KG1 (cell line): ENCODE measurements at regions not wholly inside any gene's neighbourhood (a gene's known extent, or its start where the extent isn't known, plus 50 kb on each side); places are given as distances from the start of the nearest gene placed in this dataset.
"Not testable (repeated sequence)": the region's sequence is repeated elsewhere in the genome, so short reads cannot be mapped to it uniquely, and the experiment has no call there.

ENCODE experiments used
- DNase-seq: peaks from one replicate; lab custom pipeline; 2025; lab: John Stamatoyannopoulos, UW

DNA sequence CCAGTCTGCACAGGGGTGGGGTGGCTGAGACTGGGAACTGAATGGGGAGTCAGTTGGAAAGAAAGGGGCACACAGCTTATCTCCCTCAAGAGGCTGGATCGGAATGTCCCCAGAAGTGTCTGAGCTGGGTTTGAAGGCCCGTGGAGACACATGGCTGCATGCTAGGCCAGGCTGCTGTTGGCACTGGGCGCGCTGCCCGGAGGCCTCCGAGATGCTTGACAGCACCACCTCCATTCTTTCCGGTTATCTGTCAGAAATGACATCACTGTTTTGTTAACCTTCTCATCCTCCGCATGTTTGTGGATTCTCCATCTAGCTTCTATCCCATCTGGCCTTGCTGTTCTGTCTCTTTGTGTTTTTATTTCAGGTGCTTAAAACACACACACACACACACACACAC lies 85.5 kb downstream of the APIP start:
- no peak for DNase-seq

DNA sequence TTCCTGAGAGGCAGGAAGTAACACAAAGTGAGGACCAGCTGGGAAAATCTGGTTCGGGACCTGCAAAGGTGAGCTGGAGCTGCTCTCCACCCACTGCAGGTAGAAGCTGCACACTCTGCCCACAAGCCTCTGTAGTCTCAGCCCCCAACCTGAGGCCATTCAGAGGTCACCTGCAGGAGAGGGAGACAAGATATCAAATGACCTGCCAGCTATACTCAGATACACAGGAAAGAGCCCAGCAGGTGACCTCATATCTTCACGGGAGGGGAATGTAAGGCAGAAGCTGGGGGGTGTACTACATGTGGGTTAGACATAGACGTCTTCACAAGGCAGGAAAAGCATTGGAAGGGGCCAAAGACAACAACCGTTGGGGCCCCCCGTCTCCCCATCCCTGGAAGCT lies 86.1 kb downstream of the APIP start:
- DNase-seq, result no peak

DNA sequence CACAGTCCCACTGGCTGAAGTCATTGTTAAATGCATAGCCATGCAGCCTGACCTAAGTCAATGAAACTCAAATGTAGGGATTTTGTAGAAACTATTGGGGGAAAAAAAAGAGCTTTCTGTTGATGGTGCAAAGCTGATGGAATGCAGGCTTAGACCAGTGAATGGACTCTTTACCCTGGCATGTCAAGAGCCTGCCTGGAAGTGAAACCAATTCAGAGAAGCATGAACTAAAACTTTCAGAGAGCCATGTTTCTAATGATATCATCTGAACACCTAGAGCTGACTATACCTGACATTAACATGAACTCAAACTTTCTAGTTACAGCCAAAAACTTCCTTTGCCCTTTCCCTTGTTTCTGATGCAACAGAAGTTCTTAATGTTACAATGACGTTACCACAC lies 89.0 kb downstream of the APIP start:
- no peak for DNase-seq

DNA sequence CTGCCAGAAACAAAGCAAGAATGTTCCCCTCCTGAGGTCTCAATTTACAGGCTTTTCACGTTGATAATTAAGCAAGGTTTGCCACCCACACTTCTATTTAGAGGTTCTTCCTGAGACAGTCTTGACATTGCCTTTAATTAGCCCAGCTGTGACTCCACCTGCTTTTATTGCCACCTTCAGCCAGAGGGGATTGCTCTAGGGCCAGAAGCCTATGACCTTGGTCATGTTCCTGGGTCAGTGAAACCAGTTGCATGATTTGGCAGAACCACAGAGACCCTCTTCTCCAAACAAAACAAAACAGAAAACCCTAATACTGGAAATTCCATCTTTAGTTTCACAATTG lies 89.8 kb downstream of the APIP start:
- DNase-seq, result no peak

DNA sequence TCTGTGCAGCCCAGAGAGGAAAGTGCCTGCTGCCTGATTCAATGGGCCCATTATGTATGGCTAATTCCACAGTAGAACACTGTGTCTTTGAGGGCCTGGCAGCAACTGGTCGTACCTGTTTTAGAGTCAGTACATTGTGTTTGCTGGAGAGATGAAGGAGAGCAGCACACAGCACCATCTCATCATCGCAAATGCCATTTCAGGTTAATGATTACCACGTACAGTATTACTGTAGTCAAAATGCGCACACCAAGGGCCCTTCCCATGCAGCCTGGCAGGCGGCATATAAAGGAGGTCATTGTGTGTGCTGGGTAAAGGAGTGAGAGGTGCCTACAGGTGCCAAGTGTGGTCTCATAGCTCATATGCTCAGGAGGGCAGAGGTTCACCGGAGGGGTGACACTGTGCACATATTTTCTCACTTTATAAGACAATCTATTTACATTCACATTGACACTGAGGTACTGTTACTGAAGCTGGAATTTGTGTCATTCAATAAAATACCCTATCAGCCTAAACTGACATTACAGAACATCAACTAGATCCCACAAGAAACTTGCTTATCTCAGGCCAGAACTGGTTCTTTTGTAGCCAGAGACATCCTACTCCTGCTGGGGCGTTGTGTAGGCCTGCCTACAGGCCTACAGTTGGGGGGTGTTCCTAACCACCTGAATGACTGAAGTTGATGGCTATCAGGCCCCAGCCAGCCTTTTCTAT lies 90.4 kb downstream of the APIP start:
- DNase-seq, result no peak

DNA sequence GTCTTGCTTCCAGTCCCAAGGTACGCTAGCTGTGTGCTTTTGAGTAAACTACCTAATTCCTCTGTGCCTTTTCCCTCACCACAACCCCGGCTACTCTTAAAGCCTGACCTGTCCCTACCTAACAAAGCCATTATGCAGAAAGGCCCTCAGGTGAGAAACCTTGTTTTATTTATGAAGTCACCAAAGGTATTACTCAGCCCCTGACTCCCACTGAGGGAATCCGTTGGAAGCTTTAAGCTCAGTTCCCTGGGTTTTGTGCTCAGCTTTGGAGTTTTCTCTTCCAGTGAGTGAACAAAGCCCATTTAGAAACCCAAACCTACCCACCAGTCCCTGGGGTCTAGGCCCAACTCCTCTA lies 90.9 kb downstream of the APIP start:
- no peak for DNase-seq

DNA sequence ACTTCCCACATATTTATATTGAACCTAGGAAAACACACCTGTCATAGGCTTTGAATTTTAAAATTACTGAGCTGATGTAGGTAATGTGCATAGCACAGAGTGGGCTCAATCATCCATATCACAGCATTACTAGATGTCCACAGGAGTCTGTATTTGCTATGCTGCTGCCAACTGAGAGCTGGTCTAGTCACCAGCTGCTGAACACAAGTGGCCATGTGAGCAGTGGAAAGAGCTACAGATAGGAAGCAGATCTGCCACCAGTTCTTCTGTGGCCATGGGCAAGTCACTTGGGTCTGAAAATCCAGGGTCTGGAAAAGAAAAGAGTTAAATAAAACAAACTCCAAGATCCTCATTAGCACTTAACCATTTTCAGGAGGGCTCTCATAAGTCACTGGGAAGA lies 91.8 kb downstream of the APIP start:
- DNase-seq, result no peak

DNA sequence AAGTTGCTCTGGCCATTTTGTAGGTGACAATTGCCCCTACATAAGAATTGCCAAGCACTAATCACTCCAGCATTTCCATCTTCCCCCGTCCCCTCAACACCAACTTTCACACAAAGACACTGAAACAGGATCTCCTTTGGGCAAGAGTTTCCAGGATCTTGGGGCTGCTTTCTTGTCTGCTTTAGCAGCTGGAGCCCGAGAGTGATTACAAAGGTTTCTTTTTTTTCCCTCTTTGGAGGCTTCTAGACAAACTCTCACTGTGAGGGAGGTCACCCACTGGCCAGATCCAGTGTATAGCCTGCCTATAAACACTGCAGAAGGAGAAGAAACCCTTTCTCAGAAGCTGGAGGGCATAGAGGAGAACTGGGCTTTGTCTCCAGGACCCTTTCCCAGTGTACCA lies 92.5 kb downstream of the APIP start:
- DNase-seq, result no peak

DNA sequence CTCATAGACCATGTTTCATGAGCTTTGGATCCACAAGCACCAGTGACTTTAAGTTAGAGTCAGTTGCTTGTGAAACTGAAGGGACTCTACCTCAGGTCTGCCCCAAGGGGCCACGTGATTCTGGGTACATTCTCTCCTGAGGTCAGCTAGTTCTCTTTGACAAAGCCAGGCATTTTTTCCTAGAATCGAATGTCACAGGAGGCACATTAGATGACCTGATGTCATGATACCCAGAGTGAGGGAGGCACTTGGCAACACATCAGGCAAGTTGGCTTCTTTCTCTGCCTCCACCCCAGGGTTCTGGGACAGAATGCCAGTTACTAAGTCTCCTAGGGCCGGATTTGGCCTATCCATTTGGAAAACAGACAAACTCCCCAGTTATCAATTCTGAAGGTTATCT lies 93.0 kb downstream of the APIP start:
- DNase-seq, result no peak

DNA sequence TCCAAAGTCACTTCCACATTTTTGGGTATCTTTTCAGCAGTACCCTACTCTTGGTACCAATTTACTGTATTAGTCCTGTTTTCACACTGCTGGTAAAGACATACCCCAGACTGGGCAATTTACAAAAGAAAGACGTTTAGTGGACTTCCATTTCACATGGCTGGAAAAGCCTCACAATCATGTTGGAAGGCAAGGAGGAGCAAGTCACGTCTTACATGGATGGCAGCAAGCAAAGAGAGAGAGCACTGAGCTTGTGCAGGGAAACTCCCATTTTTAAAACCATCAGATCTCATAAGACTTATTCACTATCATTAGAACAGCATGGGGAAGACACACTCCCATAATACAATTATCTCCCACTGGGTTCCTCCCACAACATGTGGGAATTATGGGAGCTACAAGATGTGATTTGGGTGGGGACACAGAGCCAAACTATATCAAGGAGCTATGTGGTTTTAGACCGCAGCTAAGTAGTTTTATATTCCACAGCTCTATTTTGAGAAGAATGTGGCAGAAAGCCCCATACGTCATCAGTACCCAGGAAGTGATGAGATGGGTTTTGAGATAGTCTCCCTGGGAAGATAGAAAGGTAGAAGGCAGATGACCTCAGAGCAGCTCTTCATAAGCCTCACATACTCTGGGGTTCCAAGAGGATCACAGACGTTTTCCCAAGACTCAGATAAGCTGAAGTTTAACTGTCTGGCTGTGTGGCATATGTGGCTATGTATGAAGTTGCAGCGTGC lies 96.3 kb downstream of the APIP start:
- DNase-seq, result no peak

DNA sequence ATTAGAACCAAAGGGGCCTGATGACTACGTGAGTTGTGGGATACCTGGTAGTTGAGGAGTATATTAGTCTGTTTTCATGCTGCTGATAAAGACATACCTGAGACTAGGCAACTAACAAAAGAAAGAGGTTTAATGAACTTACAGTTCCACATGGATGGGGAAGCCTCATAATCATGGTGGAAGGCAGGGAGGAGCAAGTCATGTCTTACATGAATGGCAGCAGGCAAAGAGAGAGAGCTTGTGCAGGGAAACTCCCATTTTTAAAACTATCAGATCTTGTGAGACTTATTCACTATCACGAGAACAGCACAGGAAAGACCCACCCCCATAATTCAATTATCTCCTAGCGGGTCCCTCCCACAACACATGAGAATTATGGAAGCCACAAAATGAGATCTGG lies 98.4 kb downstream of the APIP start:
- not testable (repeated sequence) for DNase-seq

DNA sequence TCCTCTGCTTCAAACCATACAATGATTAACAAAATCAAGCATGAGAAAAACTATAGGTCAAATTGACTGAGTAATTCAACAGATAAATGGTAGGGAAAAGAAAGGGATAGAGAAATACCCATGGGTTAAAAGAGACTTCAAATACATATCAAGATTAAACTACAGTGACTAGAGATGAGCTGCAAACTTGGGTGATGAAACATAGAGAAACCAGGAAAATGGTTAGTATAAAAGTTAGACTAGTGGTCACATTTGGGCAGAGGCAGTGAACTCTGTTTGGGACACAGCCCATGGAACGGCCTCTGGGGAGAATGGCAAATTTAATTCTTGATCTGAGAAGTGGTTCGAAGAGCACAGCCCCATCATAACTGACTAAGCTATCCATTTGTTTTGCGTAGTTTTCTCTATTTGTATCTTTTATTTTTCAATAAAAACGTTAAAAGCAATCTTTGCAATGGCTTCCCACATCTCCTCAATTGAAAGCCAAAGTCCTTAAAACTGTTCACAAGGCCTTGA lies 99.4 kb downstream of the APIP start:
- no peak for DNase-seq

DNA sequence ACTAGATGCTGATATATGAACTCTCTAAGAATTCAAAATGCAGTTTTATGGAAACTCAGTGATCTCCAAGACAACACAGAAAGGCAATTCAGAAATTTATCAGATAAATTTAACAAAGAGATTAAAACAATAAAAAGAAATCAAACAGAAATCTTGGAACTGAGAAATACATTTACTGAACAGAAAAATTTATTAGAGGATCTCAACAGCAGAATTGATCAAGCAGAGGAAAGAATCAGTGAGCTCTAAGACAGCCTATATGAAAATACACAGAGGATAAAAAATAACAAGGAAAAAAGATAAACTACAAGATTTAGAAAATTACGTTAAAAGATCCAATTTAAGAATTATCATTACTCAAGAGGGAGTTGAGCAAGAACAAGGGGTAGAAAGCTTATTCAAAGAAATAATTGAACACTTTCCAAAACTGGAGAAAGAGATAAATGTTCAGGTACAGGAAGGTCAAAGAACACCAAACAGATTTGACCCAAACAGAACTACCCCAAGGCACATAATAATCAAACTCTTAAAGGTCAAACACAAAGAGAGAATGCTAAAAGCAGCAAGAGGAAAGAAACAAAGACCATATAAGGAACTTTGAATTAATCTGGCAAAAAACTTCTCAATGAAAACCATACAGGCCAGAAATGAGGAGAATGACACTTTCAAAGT lies 103.1 kb downstream of the APIP start:
- DNase-seq, result no peak

DNA sequence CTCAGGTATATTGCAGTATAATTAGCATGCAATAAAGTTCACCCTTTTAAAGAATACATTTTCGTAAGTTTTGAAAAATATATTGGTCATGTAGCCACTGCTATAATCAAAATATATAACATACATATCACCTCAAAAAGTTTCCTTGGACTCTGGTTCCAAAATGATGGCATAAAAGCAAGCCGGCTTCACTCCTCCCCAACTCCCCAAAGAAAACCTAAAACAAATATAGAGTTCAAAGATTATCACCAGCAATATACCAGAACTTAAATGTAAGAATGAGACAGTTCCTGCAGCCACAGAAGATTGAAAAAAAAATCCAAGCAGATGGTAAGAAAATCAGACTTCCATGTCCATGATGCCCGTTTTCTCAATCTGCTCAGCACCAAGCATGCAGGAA lies 104.3 kb downstream of the APIP start:
- no peak for DNase-seq

DNA sequence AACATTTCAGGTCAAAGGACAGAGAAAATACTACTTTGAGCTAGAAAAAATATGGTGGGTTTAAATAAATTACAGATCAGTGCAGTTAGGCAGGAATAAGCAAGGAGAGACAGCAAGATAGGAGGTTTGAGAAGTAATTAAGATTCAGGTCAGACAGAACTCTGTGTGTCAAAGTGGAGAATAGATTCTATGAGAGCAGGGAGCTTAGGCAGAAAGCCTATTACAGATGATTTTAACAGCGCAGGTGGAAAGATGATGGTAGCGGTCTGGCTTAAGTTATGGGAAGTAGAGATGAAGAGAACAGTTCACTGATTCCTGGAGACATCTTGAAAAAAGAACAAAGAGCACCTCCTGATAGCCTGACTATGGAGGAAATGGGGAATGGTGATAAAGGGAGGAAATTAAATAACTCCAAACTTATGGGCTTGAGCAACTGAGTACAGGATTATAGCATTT lies 106.0 kb downstream of the APIP start:
- peak; percentile 74 for DNase-seq

DNA sequence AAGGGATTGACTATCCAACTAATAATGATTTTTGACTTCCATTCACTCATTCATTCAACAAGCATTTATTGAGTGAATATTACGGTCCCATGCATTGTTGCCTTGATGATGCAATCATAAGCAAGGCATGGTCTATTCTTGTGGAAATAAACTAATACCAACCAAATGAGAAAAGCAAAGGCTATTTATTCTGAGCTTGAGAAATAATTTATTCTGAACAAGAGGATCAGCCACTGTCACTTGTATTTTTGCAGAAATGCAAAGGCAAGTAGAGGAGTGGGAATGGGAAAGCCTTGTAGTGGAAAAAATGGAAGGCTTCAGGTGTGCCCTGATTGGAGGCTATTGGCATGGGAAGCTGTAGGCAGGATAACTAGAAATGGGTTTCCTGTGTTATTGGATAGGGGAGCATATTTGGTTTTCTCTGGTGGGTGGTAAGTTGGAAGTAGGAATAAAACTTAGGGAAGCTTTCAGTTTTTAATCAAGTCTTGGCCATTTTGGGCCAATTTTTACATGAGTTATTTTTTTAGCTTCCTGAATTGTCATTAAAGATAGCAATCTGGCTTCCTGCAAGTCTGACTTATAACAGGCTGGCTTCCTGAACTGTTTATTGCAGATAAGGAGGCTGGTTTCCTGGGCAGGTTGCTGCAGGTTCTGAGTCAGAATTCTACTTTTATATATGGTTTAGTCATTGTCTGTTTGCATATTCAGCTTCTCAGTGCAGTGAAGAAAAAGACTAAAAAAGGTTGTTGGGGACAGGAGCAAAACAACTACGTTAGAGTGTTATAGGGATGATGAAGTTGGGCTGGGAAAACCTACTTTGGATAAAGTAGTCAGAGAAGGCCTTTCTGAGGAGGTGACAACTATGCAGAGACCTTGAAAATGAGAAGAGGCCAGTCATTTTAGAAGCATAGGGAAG lies 106.7 kb downstream of the APIP start:
- peak; percentile 76 for DNase-seq

DNA sequence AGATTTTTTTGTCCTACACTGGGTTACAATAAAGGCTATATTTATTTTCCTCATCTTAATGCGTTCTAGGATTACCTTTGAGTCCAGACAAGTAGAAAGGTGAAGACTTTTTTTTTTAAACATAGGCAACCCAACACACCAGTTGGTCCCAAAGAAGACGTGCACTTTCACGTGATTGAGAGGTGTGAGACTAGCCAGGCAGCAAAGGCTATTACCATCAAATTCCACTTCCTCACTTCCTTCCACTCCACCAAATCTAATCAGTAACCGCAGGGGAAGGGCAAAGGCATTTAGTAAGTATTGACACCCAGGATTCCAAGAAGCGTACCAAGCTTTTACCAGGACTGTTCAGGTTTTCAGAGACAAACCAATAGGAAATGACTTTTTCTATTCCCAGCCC lies 109.3 kb downstream of the APIP start:
- no peak for DNase-seq

DNA sequence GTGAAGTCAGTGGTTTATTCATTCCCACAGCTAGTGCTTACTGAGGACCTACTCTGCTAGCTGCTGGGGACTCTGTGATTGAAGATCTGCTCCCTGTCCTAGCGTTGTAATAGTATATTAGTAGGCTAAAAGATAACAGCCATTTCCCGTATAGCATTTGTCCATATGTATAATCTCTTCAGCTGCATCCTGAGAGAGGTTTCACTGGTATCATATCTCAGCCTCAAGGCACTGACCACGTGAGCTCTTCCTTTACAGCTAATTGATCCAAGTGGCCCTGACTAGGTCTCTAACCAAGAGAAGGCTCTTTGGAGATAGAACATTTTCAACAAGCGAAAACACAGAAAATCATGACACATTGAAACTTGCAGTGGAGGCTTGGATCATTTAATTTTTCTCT lies 110.2 kb downstream of the APIP start:
- no peak for DNase-seq

DNA sequence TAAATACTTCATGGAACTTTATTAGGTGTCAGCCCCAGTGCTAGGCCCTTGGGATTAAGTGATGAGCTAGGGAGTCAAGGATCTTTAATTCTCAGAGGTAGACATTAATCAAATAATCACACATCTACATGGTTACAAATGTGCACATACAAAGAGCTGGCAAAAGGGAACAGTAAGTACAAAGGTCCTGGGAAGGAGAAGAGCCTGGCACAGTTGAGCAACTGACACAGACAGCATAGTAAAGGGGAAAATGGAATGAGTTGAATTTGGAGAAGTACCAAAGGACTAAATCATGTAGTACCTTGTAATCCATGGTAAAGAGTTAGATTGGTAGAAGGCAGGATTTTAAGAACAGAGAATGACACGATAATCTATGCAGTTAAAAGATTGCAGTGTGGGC lies 116.3 kb downstream of the APIP start:
- DNase-seq, result no peak

DNA sequence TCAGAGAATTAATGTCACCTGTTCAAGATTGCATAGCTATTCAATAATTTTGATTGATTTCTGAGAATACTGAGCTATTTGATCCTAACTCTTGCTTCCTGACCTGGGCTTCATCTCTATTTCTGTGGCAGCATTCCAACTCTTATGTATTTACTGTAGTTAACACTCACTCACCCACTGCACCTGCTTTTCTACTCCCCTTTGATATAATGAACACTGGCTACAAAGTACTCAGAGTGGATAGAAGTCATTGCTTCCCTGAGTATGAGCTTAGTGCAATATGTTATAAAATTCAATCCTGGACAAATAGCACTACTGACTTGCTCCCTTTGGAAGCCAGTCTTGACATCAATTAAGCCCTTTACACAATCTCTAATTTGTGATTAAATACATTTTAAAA lies 117.2 kb downstream of the APIP start:
- no peak for DNase-seq

DNA sequence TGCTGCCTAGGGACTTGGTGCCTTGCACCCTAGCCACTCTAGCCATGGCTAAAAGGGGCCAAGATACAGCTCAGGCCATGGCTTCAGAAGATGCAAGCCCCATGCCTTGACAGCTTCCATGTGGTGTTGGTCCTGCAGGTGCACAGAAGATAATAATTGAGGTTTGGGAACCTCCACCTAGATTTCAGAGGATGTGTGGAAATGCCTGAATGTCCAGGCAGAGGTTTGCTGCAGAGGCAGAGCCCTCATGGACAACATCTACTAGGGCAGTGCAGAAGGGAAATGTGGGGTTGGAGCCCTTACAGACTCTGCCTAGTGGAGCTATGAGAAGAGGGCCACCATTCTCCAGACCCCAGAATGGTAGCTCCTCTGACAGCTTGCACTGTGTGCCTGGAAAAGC lies 118.7 kb downstream of the APIP start:
- DNase-seq, result not testable (repeated sequence)

DNA sequence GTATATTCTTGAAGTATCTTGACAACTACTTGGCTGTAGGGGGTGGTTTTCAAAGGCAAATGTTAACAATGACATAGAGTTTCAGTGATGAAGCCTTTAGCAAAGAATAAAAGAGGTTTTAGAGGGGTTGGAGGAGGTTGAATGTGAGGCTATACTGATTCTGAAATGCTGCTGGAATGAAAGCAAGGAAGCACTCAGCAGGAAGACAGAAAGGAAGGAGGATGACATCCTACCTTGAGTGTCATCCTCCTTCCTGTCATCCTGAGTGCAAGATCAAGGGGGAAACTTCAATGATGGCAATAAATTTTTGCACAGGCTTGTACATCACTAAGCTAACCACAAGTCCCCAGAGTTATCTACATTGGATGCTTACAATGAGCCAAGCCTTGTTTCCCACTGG lies 120.5 kb downstream of the APIP start:
- no peak for DNase-seq
